ENCODE measurements at regions not wholly inside any gene's neighbourhood (a gene's known extent, or its start where the extent isn't known, plus 50 kb on each side); places are given as distances from the start of the nearest gene placed in this dataset.

- H3K4me3 ChIP-seq (ENCODE audit: low read length): no peak overlapping the region
- H3K36me3 ChIP-seq (ENCODE audit: insufficient read depth, low read length): no peaks in the 10 kb centered on the region
- no peak overlapping the region for H3K4me2 ChIP-seq (ENCODE audit: low read depth, low read length, poor library complexity, severe bottlenecking)
- H3K9me2 ChIP-seq (replicated peaks; ENCODE audit: insufficient read depth, low read length): no peaks in the 10 kb centered on the region
- no peaks in the 10 kb centered on the region for H4K20me1 ChIP-seq (ENCODE audit: insufficient read depth, low read depth, low read length)
- H3K27me3 ChIP-seq (ENCODE audit: low read length): no peaks in the 10 kb centered on the region
- no peaks in the 10 kb centered on the region for H3K4me1 ChIP-seq (ENCODE audit: low read length)
- H2AFZ ChIP-seq (ENCODE audit: low read length): no peak overlapping the region
- H3K27ac ChIP-seq (ENCODE audit: low read length): no peak overlapping the region
- 0 out of 2 replicates have a peak, but pooled peaks cover 2% of the 10 kb centered on the region for H3K9me3 ChIP-seq (ENCODE audit: low read length)
- no peaks in the 10 kb centered on the region for H3K79me2 ChIP-seq (ENCODE audit: low read length)
- no peak overlapping the region for H3K9ac ChIP-seq (ENCODE audit: low read length)
- no peak for DNase-seq
Measured at GRCh38 chr16:52002026-52002425, 544.9 kb downstream of the TOX3 start.

- no peak overlapping the region for H2AFZ ChIP-seq (ENCODE audit: low read length)
- no peaks in the 10 kb centered on the region for H3K79me2 ChIP-seq (ENCODE audit: low read length)
- H3K4me2 ChIP-seq (ENCODE audit: low read depth, low read length, poor library complexity, severe bottlenecking): no peak overlapping the region
- DNase-seq: no peak
- H3K9ac ChIP-seq (ENCODE audit: low read length): no peak overlapping the region
- H3K27me3 ChIP-seq (ENCODE audit: low read length): no peaks in the 10 kb centered on the region
- no peak overlapping the region for H3K27ac ChIP-seq (ENCODE audit: low read length)
- H3K9me3 ChIP-seq (ENCODE audit: low read length): 0 out of 2 replicates have a peak, but pooled peaks cover 4% of the 10 kb centered on the region
- H3K9me2 ChIP-seq (replicated peaks; ENCODE audit: insufficient read depth, low read length): no peaks in the 10 kb centered on the region
- no peaks in the 10 kb centered on the region for H4K20me1 ChIP-seq (ENCODE audit: insufficient read depth, low read depth, low read length)
- H3K36me3 ChIP-seq (ENCODE audit: insufficient read depth, low read length): no peaks in the 10 kb centered on the region
- H3K4me1 ChIP-seq (ENCODE audit: low read length): no peaks in the 10 kb centered on the region
- H3K4me3 ChIP-seq (ENCODE audit: low read length): no peak overlapping the region
Measured at GRCh38 chr16:51996516-51996915, 550.4 kb downstream of the TOX3 start.

GRCh38 chr16:51994597-51994996 lies 552.3 kb downstream of the TOX3 start:
- no peak for DNase-seq

GRCh38 chr16:51989637-51990230 lies 557.2 kb downstream of the TOX3 start:
- Histone ChIP-seq H3K4me1 (ENCODE audit: low read length) (no peaks in the 10 kb centered on the region), H3K4me2 (ENCODE audit: low read depth, low read length, poor library complexity, severe bottlenecking) (no peak overlapping the region), H3K36me3 (ENCODE audit: insufficient read depth, low read length) (no peaks in the 10 kb centered on the region), H2AFZ (ENCODE audit: low read length) (no peak overlapping the region), H3K9me2 (replicated peaks; ENCODE audit: insufficient read depth, low read length) (no peaks in the 10 kb centered on the region), H3K9ac (ENCODE audit: low read length) (no peak overlapping the region), H3K27me3 (ENCODE audit: low read length) (no peaks in the 10 kb centered on the region), H3K9me3 (ENCODE audit: low read length) (no peaks in the 10 kb centered on the region), H3K27ac (ENCODE audit: low read length) (no peak overlapping the region), H3K79me2 (ENCODE audit: low read length) (no peaks in the 10 kb centered on the region), H3K4me3 (ENCODE audit: low read length) (no peak overlapping the region), H4K20me1 (ENCODE audit: insufficient read depth, low read depth, low read length) (no peaks in the 10 kb centered on the region)
- DNase-seq: no peak

More at GRCh38 chr16:51994597-51994996, 552.3 kb downstream of the TOX3 start:
- Histone ChIP-seq H3K4me3 (ENCODE audit: low read length) (no peak overlapping the region), H3K9ac (ENCODE audit: low read length) (no peak overlapping the region), H3K9me3 (ENCODE audit: low read length) (0 out of 2 replicates have a peak, but pooled peaks cover 4% of the 10 kb centered on the region), H3K79me2 (ENCODE audit: low read length) (no peaks in the 10 kb centered on the region), H3K27me3 (ENCODE audit: low read length) (no peaks in the 10 kb centered on the region), H3K4me2 (ENCODE audit: low read depth, low read length, poor library complexity, severe bottlenecking) (no peak overlapping the region), H4K20me1 (ENCODE audit: insufficient read depth, low read depth, low read length) (no peaks in the 10 kb centered on the region), H3K36me3 (ENCODE audit: insufficient read depth, low read length) (no peaks in the 10 kb centered on the region), H2AFZ (ENCODE audit: low read length) (no peak overlapping the region), H3K27ac (ENCODE audit: low read length) (no peak overlapping the region), H3K4me1 (ENCODE audit: low read length) (no peaks in the 10 kb centered on the region), H3K9me2 (replicated peaks; ENCODE audit: insufficient read depth, low read length) (no peaks in the 10 kb centered on the region)

- H3K9me3 ChIP-seq (ENCODE audit: low read length): no peaks in the 10 kb centered on the region
- H3K4me1 ChIP-seq (ENCODE audit: low read length): no peaks in the 10 kb centered on the region
- no peak overlapping the region for H3K9ac ChIP-seq (ENCODE audit: low read length)
- no peaks in the 10 kb centered on the region for H4K20me1 ChIP-seq (ENCODE audit: insufficient read depth, low read depth, low read length)
- no peak overlapping the region for H2AFZ ChIP-seq (ENCODE audit: low read length)
- H3K27me3 ChIP-seq (ENCODE audit: low read length): no peaks in the 10 kb centered on the region
- DNase-seq: no peak
- H3K27ac ChIP-seq (ENCODE audit: low read length): no peak overlapping the region
- no peak overlapping the region for H3K4me2 ChIP-seq (ENCODE audit: low read depth, low read length, poor library complexity, severe bottlenecking)
- no peaks in the 10 kb centered on the region for H3K9me2 ChIP-seq (replicated peaks; ENCODE audit: insufficient read depth, low read length)
- no peaks in the 10 kb centered on the region for H3K79me2 ChIP-seq (ENCODE audit: low read length)
- H3K36me3 ChIP-seq (ENCODE audit: insufficient read depth, low read length): no peaks in the 10 kb centered on the region
- no peak overlapping the region for H3K4me3 ChIP-seq (ENCODE audit: low read length)
Measured at GRCh38 chr16:51988977-51989376, 558.0 kb downstream of the TOX3 start.

- H3K4me3 ChIP-seq (ENCODE audit: low read length): no peak overlapping the region
Measured at GRCh38 chr16:51987519-51987918, 559.4 kb downstream of the TOX3 start.

DNA sequence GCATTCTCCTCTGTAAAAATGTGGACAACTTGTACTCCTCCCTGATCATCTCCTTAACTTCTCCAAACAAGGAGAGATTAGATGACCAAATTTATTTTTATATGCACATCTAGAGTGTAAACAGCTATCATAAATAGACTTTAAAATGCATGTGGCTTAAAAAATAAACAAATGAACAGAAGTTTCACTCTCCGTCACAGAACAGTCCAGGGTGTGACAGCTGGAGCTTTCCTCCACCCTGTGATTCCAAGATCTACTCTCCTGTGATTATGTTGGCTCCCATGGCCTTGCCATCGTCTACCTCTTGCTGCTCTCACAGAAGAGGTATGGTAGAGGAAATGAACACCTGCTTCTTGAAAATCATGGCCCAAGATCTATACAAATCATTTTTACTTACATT lies 560.2 kb downstream of the TOX3 start:
- no peaks in the 10 kb centered on the region for H3K27me3 ChIP-seq (ENCODE audit: low read length)
- no peaks in the 10 kb centered on the region for H4K20me1 ChIP-seq (ENCODE audit: insufficient read depth, low read depth, low read length)
- no peaks in the 10 kb centered on the region for H3K79me2 ChIP-seq (ENCODE audit: low read length)
- H3K4me1 ChIP-seq (ENCODE audit: low read length): no peaks in the 10 kb centered on the region
- no peak overlapping the region for H3K27ac ChIP-seq (ENCODE audit: low read length)
- no peak overlapping the region for H2AFZ ChIP-seq (ENCODE audit: low read length)
- no peaks in the 10 kb centered on the region for H3K9me3 ChIP-seq (ENCODE audit: low read length)
- H3K4me3 ChIP-seq (ENCODE audit: low read length): no peak overlapping the region
- H3K4me2 ChIP-seq (ENCODE audit: low read depth, low read length, poor library complexity, severe bottlenecking): no peak overlapping the region
- no peak for DNase-seq
- H3K36me3 ChIP-seq (ENCODE audit: insufficient read depth, low read length): no peaks in the 10 kb centered on the region
- H3K9me2 ChIP-seq (replicated peaks; ENCODE audit: insufficient read depth, low read length): no peaks in the 10 kb centered on the region
- no peak overlapping the region for H3K9ac ChIP-seq (ENCODE audit: low read length)

More at GRCh38 chr16:51987519-51987918, 559.4 kb downstream of the TOX3 start:
- H3K9me3 ChIP-seq (ENCODE audit: low read length): no peaks in the 10 kb centered on the region
- H3K4me1 ChIP-seq (ENCODE audit: low read length): no peaks in the 10 kb centered on the region
- no peak for DNase-seq
- no peak overlapping the region for H3K4me2 ChIP-seq (ENCODE audit: low read depth, low read length, poor library complexity, severe bottlenecking)
- H3K9me2 ChIP-seq (replicated peaks; ENCODE audit: insufficient read depth, low read length): no peaks in the 10 kb centered on the region
- H3K36me3 ChIP-seq (ENCODE audit: insufficient read depth, low read length): no peaks in the 10 kb centered on the region
- H3K9ac ChIP-seq (ENCODE audit: low read length): no peak overlapping the region
- H2AFZ ChIP-seq (ENCODE audit: low read length): no peak overlapping the region
- H4K20me1 ChIP-seq (ENCODE audit: insufficient read depth, low read depth, low read length): no peaks in the 10 kb centered on the region
- H3K79me2 ChIP-seq (ENCODE audit: low read length): no peaks in the 10 kb centered on the region
- no peak overlapping the region for H3K27ac ChIP-seq (ENCODE audit: low read length)
- no peaks in the 10 kb centered on the region for H3K27me3 ChIP-seq (ENCODE audit: low read length)

- Histone ChIP-seq H3K9me3 (ENCODE audit: low read length) (no peaks in the 10 kb centered on the region), H3K9ac (ENCODE audit: low read length) (no peak overlapping the region), H3K27me3 (ENCODE audit: low read length) (no peaks in the 10 kb centered on the region), H2AFZ (ENCODE audit: low read length) (no peak overlapping the region), H3K79me2 (ENCODE audit: low read length) (no peaks in the 10 kb centered on the region), H3K4me3 (ENCODE audit: low read length) (no peak overlapping the region), H4K20me1 (ENCODE audit: insufficient read depth, low read depth, low read length) (no peaks in the 10 kb centered on the region), H3K36me3 (ENCODE audit: insufficient read depth, low read length) (no peaks in the 10 kb centered on the region), H3K9me2 (replicated peaks; ENCODE audit: insufficient read depth, low read length) (no peaks in the 10 kb centered on the region), H3K27ac (ENCODE audit: low read length) (no peak overlapping the region), H3K4me2 (ENCODE audit: low read depth, low read length, poor library complexity, severe bottlenecking) (no peak overlapping the region), H3K4me1 (ENCODE audit: low read length) (no peaks in the 10 kb centered on the region)
- no peak for DNase-seq
Measured at GRCh38 chr16:51986301-51986700, 560.6 kb downstream of the TOX3 start.

Measured in Karpas-422 (cell line).